ENCODE measurements at regions not wholly inside any gene's neighbourhood (a gene's known extent, or its start where the extent isn't known, plus 50 kb on each side); places are given as distances from the start of the nearest gene placed in this dataset.
A peak's percentile ranks its signal among the peaks of the same experiment; 100 is the strongest.

DNA sequence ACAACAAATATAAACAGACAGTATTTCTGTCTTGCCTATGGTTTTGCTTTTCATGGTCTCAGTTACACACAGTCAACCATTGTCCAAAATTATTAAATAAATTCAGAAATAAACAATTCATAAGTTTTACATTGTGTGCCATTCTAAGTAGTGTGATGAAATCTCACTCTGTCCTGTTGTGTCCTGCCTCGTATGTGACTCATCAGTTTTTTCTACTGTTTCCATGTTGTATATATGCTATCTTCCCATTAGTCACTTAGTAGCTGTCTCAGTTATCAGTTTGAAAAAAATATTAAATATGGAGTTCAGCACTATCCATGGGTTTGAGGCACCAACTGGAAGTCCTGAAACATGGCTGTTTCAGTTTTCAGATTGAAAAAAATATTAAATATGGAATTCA lies 282.4 kb upstream of the GRM7 start:
- no peak for DNase-seq
- intact Hi-C loops (cut with DNase I) = no loop called here

DNA sequence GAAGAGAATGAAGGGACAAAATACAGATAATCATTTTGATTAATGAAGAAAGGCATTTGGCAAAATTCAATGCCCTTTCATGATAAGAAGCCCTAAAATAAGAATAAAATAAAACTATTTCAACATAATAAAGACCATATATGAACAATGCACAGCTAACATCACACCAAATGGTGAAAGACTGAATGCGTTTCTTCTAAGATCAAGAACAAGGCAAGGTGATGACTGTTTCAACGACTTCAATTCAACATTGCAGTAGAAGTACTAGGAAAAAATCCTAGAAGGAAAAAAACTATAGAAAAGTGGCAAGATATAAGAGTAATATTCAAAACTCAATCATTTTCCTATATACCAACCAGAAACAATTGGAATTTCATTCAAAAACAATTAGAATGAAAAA lies 280.1 kb upstream of the GRM7 start:
- intact Hi-C loops (cut with DNase I) = no loop called here
- DNase-seq = no peak

DNA sequence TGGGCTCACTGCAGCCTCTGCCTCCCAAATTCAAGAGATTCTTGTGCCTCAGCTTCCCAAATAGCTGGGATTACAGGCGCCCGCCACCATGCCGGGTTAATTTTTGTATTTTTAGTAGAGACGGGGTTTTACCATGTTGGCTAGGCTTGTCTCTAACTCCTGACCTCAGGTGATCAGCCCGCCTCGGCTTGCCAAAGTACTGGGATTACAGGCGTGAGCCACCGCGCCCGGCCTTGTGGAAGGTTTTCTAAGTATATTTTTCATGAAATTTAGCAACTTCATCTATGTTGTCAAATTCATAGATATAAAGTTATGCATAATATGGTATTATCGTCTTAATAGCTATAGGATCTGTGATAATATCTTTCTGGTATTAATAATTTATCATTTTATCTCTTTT lies 275.6 kb upstream of the GRM7 start:
- peak in 3 of 10 donors; percentile 54 to 59 (median 58) for DNase-seq
- intact Hi-C loops (cut with DNase I) = no loop called here

DNA sequence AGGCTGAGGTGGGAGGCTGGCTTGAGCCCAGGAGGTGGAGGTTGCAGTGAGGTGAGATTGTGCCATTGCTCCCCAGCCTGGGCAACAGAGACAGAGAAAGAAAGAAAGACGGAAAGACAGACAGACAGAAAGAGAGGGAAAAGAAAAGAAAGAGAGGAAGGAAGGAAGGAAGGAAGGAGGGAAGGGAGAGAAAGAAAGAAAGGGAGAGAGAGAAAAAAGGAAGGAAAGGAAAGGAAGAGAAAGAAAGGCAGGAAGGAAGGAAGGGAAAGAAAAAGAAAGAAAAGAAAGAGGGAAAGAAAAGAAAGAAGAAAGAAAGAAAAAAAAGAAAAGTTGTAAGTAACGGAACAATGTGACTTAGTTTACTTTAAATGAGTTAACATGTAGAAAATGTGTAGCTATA lies 260.7 kb upstream of the GRM7 start:
- intact Hi-C loops (cut with DNase I) = no loop called here

DNA sequence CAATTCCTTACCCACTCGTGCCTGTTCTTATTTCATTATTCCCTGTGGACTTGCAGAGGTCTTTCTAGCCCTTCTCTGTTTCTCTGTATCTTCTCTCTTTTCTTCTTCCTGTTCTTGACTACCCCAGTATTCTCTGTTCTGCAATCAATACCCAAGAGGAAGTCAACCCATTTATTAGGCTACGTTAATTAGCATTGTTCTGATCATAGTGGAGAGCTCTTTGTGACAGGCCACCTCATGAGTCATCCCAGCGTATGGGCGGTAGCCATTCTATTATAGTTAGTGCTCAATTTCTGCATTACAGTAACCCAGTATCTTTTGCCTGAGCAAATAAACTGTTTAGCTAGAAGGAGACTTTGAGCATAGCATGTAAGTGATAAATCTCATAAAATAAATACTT lies 259.5 kb upstream of the GRM7 start:
- DNase-seq = no peak
- intact Hi-C loops (cut with DNase I) = no loop called here

More for the DNA sequence above, 260.7 kb upstream of the GRM7 start:
- no peak for DNase-seq

DNA sequence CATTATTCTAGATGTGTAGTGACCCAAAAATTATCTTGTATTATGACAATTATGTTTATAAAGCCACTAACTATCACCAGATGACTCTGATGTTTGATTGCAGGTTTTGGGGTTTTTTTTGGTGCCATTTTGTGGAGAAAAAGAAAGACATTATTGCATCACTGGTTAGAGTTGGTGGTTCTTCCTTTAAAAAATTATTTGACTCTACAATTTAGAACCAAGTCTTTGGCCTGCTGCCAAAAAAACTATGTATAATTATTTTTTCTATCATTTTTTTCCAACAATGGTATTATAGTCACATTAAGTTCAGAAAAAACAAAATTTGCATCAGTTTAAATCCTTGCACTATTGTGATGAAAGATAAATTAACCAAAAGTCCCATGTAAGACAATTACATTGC lies 258.6 kb upstream of the GRM7 start:
- no peak for DNase-seq
- intact Hi-C loops (cut with DNase I) = no loop called here

DNA sequence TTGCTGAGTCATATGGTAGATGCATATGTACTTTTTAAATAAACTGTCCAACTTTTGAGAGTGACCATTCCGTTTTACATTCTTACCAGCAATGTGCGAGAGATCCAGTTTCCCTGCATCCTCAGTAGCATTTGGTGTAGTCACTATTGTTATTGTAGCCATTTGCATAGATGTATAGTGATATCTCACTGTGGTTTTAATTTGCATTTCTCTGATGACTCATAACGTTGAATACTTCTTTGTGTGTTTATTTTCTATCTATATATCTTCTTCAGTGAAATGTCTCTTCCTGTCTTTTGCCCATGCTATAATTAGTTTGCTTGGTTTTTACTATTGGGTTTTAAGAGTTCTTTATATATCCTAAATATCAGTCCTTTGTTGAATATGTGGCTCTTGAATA lies 255.7 kb upstream of the GRM7 start:
- intact Hi-C loops (cut with DNase I) = no loop called here
- no peak for DNase-seq

DNA sequence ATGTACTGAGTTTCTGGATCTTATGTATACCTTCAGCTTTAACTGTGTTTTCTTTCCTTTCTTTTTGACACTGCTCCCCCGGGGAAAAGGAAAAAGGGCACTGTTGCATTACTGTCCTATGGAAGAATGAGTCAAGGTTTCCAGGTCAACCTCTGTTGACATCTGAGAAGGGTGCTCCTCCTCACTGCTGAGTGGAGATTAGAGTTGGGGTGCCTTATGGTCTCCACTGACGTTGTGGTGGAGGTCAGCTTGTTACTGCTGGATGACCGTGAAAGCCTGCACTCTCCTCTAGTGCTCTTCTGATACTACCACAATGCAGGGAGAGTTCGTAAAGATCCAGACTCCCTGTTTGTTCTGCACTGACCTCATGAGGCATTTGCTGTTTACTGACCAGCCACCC lies 252.1 kb upstream of the GRM7 start:
- no peak for DNase-seq
- intact Hi-C loops (cut with DNase I) = no loop called here

DNA sequence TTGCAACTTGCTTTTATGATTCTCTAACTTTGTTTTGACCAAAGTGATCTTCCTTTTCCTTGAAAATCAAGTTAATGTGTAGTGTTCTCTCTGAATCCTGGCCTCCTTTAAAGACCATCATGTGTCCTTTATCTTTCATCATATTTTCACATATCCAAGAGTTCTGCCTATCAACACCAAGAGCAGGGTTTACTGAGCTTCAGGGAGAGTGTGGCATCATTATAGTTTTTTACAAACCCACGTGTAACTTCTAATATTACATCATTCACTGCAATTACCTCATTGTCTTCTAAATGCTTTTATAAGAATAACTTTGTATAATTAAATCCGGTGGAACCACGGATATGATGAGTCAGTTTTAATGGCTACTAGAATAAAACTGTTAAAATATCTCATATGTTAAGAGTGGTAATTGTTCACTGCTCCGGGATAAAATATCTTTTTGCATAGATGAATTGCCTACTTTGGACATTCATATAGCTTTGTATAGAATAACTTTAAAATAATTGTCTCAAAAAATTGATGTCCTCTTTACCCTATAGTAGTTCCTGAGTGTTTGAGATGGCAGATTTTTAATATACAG lies 248.8 kb upstream of the GRM7 start:
- intact Hi-C loops (cut with DNase I) = no loop called here
- no peak for DNase-seq

DNA sequence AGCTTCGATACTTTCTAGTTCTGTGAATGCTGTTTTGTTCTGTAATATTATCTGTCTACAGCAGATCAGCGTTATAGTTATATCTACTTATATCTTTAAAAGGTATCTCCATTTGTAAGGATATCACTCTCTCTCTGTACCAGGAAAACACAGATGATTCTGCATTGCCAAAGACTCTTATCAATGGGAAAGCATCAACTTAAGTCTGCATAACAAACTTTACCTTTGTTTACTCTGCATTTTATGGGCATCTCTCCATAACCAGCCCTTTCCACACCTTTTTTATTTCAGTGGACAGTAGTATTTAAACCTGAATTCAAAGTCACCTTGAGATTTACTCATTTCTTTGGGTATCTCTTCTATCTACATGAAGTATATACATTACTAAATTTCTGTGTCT lies 238.7 kb upstream of the GRM7 start:
- intact Hi-C loops (cut with DNase I) = no loop called here
- DNase-seq = no peak

DNA sequence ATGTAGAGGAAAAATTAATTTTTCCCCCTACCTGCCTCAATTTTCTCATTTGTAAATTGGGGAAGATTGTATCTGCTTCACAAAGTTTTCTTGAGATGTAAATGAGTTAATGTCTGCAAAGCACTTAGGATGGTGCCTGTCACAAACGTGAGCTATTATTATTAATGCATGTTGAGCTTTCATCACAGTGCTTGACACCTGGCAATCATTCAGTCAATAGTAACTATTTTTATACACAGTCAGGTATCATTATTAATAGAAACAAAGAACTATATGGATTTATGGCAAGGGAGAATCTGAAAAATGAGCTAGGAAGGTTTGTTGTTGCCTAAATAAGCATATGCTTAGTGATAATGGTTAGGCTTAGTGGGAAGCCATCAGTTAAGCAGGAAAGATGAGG lies 238.2 kb upstream of the GRM7 start:
- DNase-seq = no peak
- intact Hi-C loops (cut with DNase I) = no loop called here

DNA sequence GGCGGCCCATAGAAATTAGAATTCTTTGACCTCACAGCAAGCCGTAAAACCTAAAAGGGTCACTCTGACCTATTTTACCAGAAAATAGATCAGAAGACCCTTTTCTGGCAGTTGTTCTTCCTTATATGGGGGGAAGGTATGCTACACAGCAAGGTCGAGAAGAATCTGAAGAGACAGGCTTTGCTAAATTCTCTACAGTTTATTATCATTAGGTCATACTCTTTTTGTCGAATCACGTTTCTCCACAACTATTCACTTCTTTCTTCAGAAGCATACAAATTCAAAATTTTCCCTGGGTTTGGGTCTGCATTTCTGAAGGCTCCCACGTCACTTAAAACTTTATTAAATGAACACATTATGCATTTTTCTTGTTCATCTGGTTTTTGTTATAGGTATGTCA lies 229.5 kb upstream of the GRM7 start:
- intact Hi-C loops (cut with DNase I) = no loop called here
- no peak for DNase-seq

DNA sequence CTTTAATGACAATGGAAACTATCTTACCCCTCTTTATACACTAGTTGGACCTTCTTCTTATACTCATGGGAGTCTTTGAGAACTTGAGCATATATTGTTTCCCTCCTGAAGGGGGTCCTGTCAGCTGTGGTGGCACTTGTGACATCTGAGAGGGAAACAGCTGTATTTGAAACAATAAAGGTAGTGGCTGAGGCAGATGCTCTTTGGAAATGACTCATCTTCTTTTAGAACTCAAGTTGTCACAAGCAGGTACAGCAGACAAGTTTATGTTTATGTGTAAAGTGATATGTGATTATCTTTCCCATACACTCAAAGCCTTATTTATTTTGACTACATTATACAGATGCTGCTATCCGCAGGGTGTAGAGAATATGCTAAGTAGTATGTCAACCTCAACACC lies 220.0 kb upstream of the GRM7 start:
- DNase-seq = no peak
- intact Hi-C loops (cut with DNase I) = no loop called here

DNA sequence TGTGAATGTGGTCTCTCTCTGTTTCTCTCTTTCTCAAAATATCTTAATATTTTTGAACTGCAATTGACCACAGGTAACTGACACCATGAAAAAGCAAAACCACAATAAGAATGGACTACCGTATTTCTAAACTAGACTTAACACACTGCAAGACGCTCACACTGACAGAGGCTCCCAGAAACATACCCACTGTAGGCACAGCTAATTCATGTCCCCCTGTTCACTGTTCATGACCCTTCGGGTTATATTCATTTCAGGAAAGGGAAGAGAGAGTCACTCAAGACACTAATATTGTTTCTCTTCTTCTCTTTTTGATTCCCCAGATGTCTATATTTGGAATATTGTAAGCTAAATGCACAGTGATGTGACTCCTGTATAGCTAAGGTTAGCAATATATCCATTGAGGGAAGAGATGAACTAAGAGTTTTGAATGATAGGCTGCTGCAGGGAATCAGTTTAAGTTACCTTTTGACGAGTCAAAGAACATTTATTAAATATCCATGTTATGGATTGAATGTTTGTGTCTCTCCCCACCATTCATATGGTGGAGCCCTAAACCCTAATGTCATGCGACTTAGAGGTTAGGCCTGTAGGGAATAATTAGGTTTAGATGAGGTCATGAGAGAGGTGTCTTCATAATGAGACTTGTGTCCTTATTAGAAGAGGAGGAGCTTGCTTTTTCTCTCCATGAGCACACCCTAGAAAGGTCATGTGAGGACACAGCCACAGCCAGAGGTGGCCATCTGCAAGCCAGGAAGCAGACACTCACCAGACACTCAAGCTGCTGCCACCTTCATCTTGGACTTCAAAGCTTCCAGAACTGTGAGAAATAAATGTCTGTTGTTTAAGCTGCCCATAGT lies 216.6 kb upstream of the GRM7 start:
- intact Hi-C loops (cut with DNase I) = no loop called here
- no peak for DNase-seq

DNA sequence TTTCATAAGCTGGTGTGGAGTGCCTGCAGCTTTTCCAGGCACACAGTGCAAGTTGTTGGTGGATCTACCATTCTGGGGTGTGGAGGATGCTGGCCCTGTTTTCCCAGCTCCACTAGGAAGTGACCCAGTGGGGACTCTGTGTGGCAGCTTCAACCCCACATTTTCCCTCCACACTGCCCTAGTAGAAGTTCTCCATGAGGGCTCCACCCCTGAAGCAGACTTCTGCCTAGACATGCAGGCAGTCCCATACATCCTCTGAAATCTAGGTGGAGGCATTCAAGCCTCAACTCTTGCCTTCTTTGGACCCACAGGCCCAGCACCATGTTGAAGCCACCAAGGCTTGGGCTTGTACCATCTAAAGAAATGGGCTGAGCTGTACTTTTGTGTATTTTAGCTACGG lies 206.2 kb upstream of the GRM7 start:
- intact Hi-C loops (cut with DNase I) = no loop called here
- DNase-seq = no peak

DNA sequence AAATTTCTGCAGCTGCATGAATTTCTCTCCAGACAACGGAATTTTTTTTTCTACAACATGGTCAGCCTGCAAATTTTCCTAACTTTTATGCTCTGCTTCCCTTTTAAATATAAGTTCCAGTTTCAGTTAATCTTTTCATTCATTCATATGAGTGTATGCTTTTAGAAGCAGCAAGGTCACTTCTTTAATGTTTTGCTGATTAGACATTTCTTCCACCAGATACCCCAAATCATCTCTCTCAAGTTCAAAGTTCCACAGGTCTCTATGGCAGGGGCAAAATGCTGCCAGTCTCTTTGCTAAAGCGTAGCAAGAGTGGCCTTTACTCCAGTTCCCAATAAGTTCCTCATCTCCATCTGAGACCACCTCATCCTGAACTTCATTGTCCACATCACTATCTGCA lies 205.6 kb upstream of the GRM7 start:
- DNase-seq = no peak
- intact Hi-C loops (cut with DNase I) = no loop called here

DNA sequence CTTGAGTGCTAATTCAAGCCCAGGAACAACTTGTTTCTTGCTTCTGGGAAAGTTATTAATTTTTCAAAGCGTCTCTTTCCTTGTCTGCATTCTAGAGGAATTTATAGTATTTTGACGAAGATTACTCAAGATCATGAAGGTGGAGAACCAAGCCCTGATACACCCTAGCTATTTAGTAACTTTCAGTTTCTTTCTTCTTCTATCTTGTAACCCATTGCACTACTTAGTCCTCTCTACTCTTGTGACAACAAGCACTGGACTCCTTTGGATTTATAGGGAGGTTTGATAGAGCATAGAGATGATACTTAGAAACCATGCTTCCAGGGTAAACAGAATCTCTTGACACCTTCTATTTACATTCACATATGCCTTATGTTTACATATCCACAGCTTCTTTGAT lies 203.3 kb upstream of the GRM7 start:
- no peak for DNase-seq
- intact Hi-C loops (cut with DNase I) = no loop called here

DNA sequence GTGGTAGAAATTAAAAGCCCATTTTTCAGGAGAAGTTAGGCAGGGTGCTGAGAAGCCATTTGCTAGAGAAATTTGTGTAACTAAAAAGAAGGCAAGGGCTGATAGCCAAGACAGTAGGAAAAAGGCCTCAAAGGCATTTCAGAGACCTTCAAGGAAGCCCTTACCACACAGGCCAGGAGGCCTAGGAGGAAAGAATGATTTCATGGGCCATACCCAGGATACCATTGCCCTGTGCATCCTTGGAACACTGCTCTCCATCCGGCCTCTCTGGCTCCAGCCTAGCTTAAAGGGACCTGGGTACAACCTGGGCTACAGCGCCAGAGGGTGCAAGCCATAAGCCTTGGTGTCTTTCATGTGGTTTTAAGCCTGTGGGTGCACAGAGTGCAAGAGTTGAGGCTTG lies 193.6 kb upstream of the GRM7 start:
- no peak for DNase-seq
- intact Hi-C loops (cut with DNase I) = no loop called here

DNA sequence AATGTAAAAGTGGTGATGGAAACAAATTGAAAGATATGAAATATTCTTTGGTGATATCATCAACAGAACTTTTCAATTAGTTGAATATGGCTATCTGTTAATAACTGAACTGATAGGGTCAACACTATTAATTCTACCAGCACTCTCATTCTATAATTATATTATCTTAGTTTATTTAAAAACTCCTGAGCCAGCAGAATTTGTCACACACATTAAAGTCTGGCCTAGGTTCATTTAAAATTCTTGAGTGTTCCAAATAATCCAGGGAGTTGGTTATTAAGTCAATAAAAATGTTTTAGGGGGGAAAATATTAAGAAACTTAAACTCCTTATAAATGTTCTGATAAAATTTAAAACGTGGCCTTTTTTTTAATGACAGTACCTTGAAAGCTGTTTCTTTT lies 189.6 kb upstream of the GRM7 start:
- intact Hi-C loops (cut with DNase I) = no loop called here
- DNase-seq = no peak

DNA sequence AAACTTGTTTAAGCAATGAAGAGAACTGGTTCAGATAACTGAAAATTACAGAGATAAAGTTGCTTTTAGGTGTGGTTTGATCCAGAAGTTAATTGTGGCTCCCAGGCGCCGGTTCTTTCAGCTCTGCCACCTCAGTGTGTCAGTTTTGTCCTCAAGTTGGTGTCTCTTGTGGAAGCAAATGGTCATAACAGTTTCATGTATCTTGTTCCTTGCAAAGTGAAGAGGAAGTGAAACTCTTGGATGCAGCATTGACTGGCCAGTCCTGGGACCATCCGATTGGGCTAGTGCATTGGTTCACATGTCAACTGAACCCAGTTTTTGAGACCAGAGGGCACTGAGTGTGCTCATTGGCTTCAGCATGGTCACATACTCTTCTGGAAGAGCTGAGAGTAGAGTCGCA lies 181.4 kb upstream of the GRM7 start:
- intact Hi-C loops (cut with DNase I) = no loop called here
- DNase-seq = no peak

DNA sequence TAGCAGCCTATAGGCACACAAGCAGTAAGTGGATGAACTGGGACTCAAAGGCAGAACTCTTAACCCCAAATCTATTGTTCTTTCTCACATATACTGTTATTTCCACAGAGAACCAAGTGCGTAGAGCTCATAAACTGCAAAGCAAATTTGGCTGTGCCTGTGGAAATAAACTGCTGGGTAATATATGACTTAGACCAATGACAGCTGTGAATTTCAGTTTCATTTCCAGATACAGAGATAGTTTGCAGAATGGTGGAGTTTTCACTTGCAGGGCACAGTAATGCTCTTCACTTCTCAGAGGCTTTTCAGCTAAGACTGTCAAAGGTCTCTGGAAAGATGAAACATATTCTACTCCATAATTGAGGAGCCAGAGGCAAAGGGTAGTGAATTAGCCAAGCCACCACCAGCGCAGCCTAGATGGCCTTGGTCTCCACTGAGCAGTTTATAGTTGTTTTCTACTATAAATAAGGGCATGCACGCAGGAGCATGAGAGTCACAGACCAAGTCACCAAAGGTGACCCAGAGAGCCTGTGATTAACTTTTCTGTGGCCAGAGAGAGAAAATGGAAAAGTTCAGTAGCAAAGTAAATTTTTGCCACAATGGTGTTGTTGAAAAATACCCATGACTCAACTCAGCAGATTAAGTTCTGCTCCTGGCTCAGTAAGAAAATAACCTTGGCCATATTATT lies 180.7 kb upstream of the GRM7 start:
- intact Hi-C loops (cut with DNase I) = no loop called here

DNA sequence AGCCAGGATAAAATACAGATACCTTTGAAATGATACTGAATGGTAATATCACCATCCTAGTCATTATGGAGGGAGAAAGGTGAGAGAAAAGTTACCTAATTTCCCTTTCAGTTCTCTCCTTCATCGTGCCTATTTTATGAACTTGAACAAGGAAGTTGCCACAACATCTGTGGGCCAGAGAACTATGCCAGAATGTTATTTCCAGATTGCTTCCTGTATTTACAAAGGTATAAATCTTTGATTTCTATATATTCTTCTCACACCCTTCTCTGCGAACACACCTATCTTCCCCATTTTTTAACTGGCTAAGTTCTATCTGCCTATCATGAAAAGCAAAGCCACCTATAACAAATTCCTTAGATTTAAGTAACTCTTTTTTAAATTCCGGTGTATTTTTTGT lies 163.6 kb upstream of the GRM7 start:
- DNase-seq = no peak
- intact Hi-C loops (cut with DNase I) = no loop called here

More for the DNA sequence above, 180.7 kb upstream of the GRM7 start:
- DNase-seq = no peak

Measured in posterior cingulate gyrus (tissue), 11 donors.